H1 (cell line): ENCODE measurements at regions not wholly inside any gene's neighbourhood (a gene's known extent, or its start where the extent isn't known, plus 50 kb on each side); places are given as distances from the start of the nearest gene placed in this dataset.

Experiments used
- CTCF ChIA-PET: fragments of 300-600 bp; sonication (Branson Sonifier 250); formaldehyde crosslinking; loops from one replicate; lab custom pipeline; 2021; ENCODE audit not compliant: partially characterized antibody; lab: Charles Lee
- POLR2A ChIA-PET: fragments of 300-600 bp; sonication (Branson Sonifier 250); formaldehyde crosslinking; loops from one replicate; lab custom pipeline; 2021; ENCODE audit warnings: inconsistent platforms; ENCODE audit not compliant: partially characterized antibody; lab: Charles Lee
- DNase-seq, 2 experiments: peaks; one replicate each; pipeline versions ENCODE4 v3.0.0 to v3.0.0-alpha.2; 2010 to 2022; ENCODE audit warnings: low spot score in 2 of 2, low read depth in 1 of 2, mixed read lengths in 1 of 2
- FAIRE-seq: peaks from 2 replicates; lab custom pipeline; 2011; peaks lifted over from hg19 to GRCh38; lab: Jason Lieb, UNC
- H2AFZ ChIP-seq: 2 replicates; pipeline ENCODE4 v1.8.1; 2012; ENCODE audit warnings: low read length, inconsistent platforms
- H2AK5ac ChIP-seq: 2 replicates; pipeline ENCODE4 v1.6.1; 2013; ENCODE audit warnings: low read depth, low read length
- H2BK120ac ChIP-seq: replicated peaks from 2 replicates; pipeline ENCODE3; 2013; ENCODE audit warnings: low read depth, low read length, inconsistent platforms
- H2BK12ac ChIP-seq: 2 replicates; pipeline ENCODE4 v1.6.1; 2013; ENCODE audit warnings: low read depth, low read length
- H2BK15ac ChIP-seq: 2 replicates; pipeline ENCODE4 v1.6.1; 2013; ENCODE audit warnings: low read length
- H2BK20ac ChIP-seq: 2 replicates; pipeline ENCODE4 v1.6.1; 2013; ENCODE audit warnings: low read length
- H2BK5ac ChIP-seq: 2 replicates; pipeline ENCODE4 v1.6.1; 2013; ENCODE audit warnings: low read depth, low read length
- H3K14ac ChIP-seq: 2 replicates; pipeline ENCODE4 v1.6.1; 2013; ENCODE audit warnings: inconsistent platforms; ENCODE audit not compliant: insufficient read length
- H3K18ac ChIP-seq: 2 replicates; pipeline ENCODE4 v1.6.1; 2013; ENCODE audit warnings: low read length; ENCODE audit errors: extremely low read depth
- H3K23ac ChIP-seq: 2 replicates; pipeline ENCODE4 v1.6.1; 2013; ENCODE audit warnings: inconsistent platforms; ENCODE audit not compliant: insufficient read length
- H3K23me2 ChIP-seq: 2 replicates; pipeline ENCODE4 v1.6.1; 2013; ENCODE audit warnings: low read depth, low read length
- H3K27ac ChIP-seq: 2 replicates; pipeline ENCODE4 v1.6.1; 2011; ENCODE audit warnings: low read depth, low read length, inconsistent platforms
- H3K27me3 ChIP-seq, 4 experiments: replicated peaks in 1 of 4; 1 replicate in 1 of 4; 2 replicates in 3 of 4; pipeline versions ENCODE4 v1.6.1 to v1.8.1; 2011 to 2013; ENCODE audit warnings: low read length in 3 of 4, mild to moderate bottlenecking in 3 of 4, inconsistent platforms in 2 of 4, mixed read lengths in 2 of 4, moderate library complexity in 1 of 4; ENCODE audit not compliant: control insufficient read depth in 3 of 4, insufficient read depth in 3 of 4; ENCODE audit errors: extremely low read depth in 1 of 4
- H3K36me3 ChIP-seq, 4 experiments: 2 replicates each; pipeline versions ENCODE4 v1.6.1 to v1.8.1; 2011 to 2013; ENCODE audit warnings: mild to moderate bottlenecking in 4 of 4, low read length in 3 of 4, moderate library complexity in 2 of 4, control low read depth in 1 of 4, inconsistent platforms in 1 of 4; ENCODE audit not compliant: insufficient read depth in 4 of 4, control insufficient read depth in 2 of 4
- H3K4ac ChIP-seq: replicated peaks from 2 replicates; pipeline ENCODE3; 2013; ENCODE audit warnings: low read length, low read depth, mixed read lengths, inconsistent platforms; ENCODE audit not compliant: insufficient read length
- H3K4me1 ChIP-seq, 4 experiments: replicated peaks in 1 of 4; 1 replicate in 1 of 4; 2 replicates in 3 of 4; pipeline versions ENCODE4 v1.6.1 to v1.8.1; 2011 to 2013; ENCODE audit warnings: low read length in 3 of 4, inconsistent platforms in 2 of 4, mixed read lengths in 1 of 4; ENCODE audit not compliant: insufficient read depth in 4 of 4, control insufficient read depth in 3 of 4
- H3K4me2 ChIP-seq, 2 experiments: 2 replicates each; pipeline versions ENCODE4 v1.6.1 to v1.8.1; 2011 to 2013; ENCODE audit warnings: low read depth in 2 of 2, low read length in 2 of 2, control low read depth in 1 of 2, inconsistent platforms in 1 of 2, mild to moderate bottlenecking in 1 of 2; ENCODE audit not compliant: insufficient read depth in 1 of 2
- H3K4me3 ChIP-seq, 4 experiments: fragments of 200-600, 300-600 bp in 1 of 4; sonication (generic), shearing (Covaris generic), sonication (Bioruptor Twin) in 1 of 4; 2 replicates each; pipeline versions ENCODE4 v1.5.1 to v1.8.1; 2011 to 2016; ENCODE audit warnings: low read length in 4 of 4, low read depth in 3 of 4, control low read depth in 2 of 4, inconsistent platforms in 2 of 4, mild to moderate bottlenecking in 2 of 4, mixed read lengths in 1 of 4, moderate library complexity in 1 of 4; ENCODE audit not compliant: insufficient read depth in 2 of 4; ENCODE audit errors: extremely low read depth in 1 of 4
- H3K56ac ChIP-seq: replicated peaks from 2 replicates; pipeline ENCODE3; 2013; ENCODE audit warnings: low read depth, mild to moderate bottlenecking, mixed read lengths, low read length, inconsistent platforms; ENCODE audit not compliant: insufficient read length
- H3K79me1 ChIP-seq: 2 replicates; pipeline ENCODE4 v1.6.1; 2013; ENCODE audit warnings: low read depth, low read length, control low read depth
- H3K79me2 ChIP-seq, 2 experiments: 2 replicates each; pipeline versions ENCODE4 v1.6.1 to v1.8.1; 2012 to 2013; ENCODE audit warnings: low read length in 2 of 2, mild to moderate bottlenecking in 2 of 2, inconsistent platforms in 1 of 2; ENCODE audit not compliant: insufficient read depth in 2 of 2, control insufficient read depth in 1 of 2
- H3K9ac ChIP-seq, 4 experiments: replicated peaks in 1 of 4; 1 replicate in 1 of 4; 2 replicates in 3 of 4; pipeline versions ENCODE4 v1.6.1 to v1.8.1; 2011 to 2013; ENCODE audit warnings: low read depth in 3 of 4, low read length in 3 of 4, control low read depth in 2 of 4, mild to moderate bottlenecking in 2 of 4, moderate library complexity in 2 of 4, inconsistent platforms in 1 of 4; ENCODE audit errors: extremely low read depth in 1 of 4
- H3K9me3 ChIP-seq, 2 experiments: 2 replicates each; pipeline versions ENCODE4 v1.6.1 to v1.8.1; 2012 to 2013; ENCODE audit warnings: mild to moderate bottlenecking in 2 of 2, moderate library complexity in 2 of 2, control low read depth in 1 of 2, inconsistent platforms in 1 of 2, low read depth in 1 of 2, low read length in 1 of 2, mixed read lengths in 1 of 2; ENCODE audit not compliant: insufficient read depth in 2 of 2
- H4K20me1 ChIP-seq, 2 experiments: replicated peaks in 1 of 2; 2 replicates each; pipeline versions ENCODE3 to v1.8.1; 2011 to 2013; ENCODE audit warnings: inconsistent platforms in 2 of 2, low read length in 2 of 2, mild to moderate bottlenecking in 1 of 2; ENCODE audit not compliant: insufficient read depth in 2 of 2, control insufficient read depth in 1 of 2
- H4K5ac ChIP-seq: 2 replicates; pipeline ENCODE4 v1.6.1; 2013; ENCODE audit warnings: low read length, low read depth, mixed read lengths, inconsistent platforms; ENCODE audit not compliant: insufficient read length
- H4K8ac ChIP-seq: 2 replicates; pipeline ENCODE4 v1.8.0; 2013; ENCODE audit warnings: mild to moderate bottlenecking, moderate library complexity, low read length, inconsistent platforms; ENCODE audit not compliant: insufficient read depth; ENCODE audit errors: extremely low read depth
- H4K91ac ChIP-seq: replicated peaks from 2 replicates; pipeline ENCODE3; 2013; ENCODE audit warnings: low read length, mixed read lengths, inconsistent platforms; ENCODE audit not compliant: insufficient read length
- CHD2 ChIP-seq: IDR thresholded peaks from 2 replicates; pipeline ENCODE4 v1.6.1; 2012; ENCODE audit warnings: low read length, improper control_type of control experiment
- CTCF ChIP-seq, 3 experiments: IDR thresholded peaks; 1 replicate in 2 of 3; 2 replicates in 1 of 3; pipeline versions ENCODE4 v1.5.1 to v1.6.1; 2011; ENCODE audit warnings: low read length in 3 of 3, mild to moderate bottlenecking in 3 of 3, inconsistent platforms in 2 of 3, low read depth in 1 of 3, moderate library complexity in 1 of 3; ENCODE audit not compliant: insufficient read depth in 1 of 3; ENCODE audit errors: control extremely low read depth in 1 of 3
- HDAC6 ChIP-seq: IDR thresholded peaks from one replicate; pipeline ENCODE4 v1.7.1; 2012; ENCODE audit warnings: low read depth, mild to moderate bottlenecking, inconsistent platforms, low read length, moderate library complexity
- POLR2A ChIP-seq, 2 experiments: IDR thresholded peaks; 1 replicate in 1 of 2; 2 replicates in 1 of 2; pipeline ENCODE4 v1.6.1; 2011; ENCODE audit warnings: low read depth in 2 of 2, low read length in 2 of 2, mild to moderate bottlenecking in 2 of 2; ENCODE audit errors: control extremely low read depth in 1 of 2
- RBBP5 ChIP-seq: IDR thresholded peaks from 2 replicates; pipeline ENCODE4 v1.7.1; 2012; ENCODE audit warnings: low read depth, mild to moderate bottlenecking, inconsistent platforms, low read length, moderate library complexity, borderline replicate concordance
- RNF2 ChIP-seq: fragments of 200-900, 300-1000 bp; sonication (generic); IDR thresholded peaks from 2 replicates; pipeline ENCODE4 v1.7.1; 2016; ENCODE audit warnings: borderline replicate concordance, low read depth, mild to moderate bottlenecking, antibody characterized with exemption, low read length; ENCODE audit not compliant: poor library complexity, severe bottlenecking; ENCODE audit errors: missing control alignments
- SIRT6 ChIP-seq: IDR thresholded peaks from one replicate; pipeline ENCODE4 v1.7.1; 2012; ENCODE audit warnings: low read length, inconsistent platforms
- SP1 ChIP-seq: IDR thresholded peaks from 2 replicates; pipeline ENCODE4 v1.6.1; 2011; ENCODE audit warnings: low read depth, low read length
- TAF7 ChIP-seq: optimal IDR thresholded peaks from 2 replicates; pipeline ENCODE3; 2011; ENCODE audit warnings: low read depth, mild to moderate bottlenecking, inconsistent platforms, low read length, moderate library complexity, borderline replicate concordance
- TCF12 ChIP-seq: IDR thresholded peaks from 2 replicates; pipeline ENCODE4 v1.6.1; 2011; ENCODE audit warnings: low read depth, mild to moderate bottlenecking, low read length
- WGBS, 2 experiments: shearing (Covaris generic) in 1 of 2; methylation state at CpG; one replicate each; pipeline versions ENCODE4 v1.1.6 to v1.1.7; 2013 to 2015; ENCODE audit warnings: low lambda C conversion rate in 2 of 2, mixed read lengths in 2 of 2, inconsistent platforms in 1 of 2, low coverage in 1 of 2, missing lambda C conversion rate in 1 of 2; ENCODE audit not compliant: insufficient replicate concordance in 2 of 2, insufficient coverage in 1 of 2, insufficient read length in 1 of 2; ENCODE audit errors: extremely low coverage in 1 of 2, missing lambda C conversion rate in 1 of 2; 5-methylcytosine and 5-hydroxymethylcytosine counted together

GRCh38 chr4:23083391-23083790 is 390.7 kb downstream of the GBA3 start:
- Histone ChIP-seq H3K27ac (no peak overlapping the region), H3K4me1 (no peaks in the 10 kb centered on the region; a peak in 1 of 7 replicates), H2BK20ac (no peak overlapping the region), H3K79me1 (no peaks in the 10 kb centered on the region), H3K36me3 (no peaks in the 10 kb centered on the region; a peak in 1 of 8 replicates), H4K8ac (no peak overlapping the region), H2BK12ac (no peak overlapping the region), H3K9ac (no peak overlapping the region), H2AFZ (no peak overlapping the region), H3K56ac (no peak overlapping the region), H3K23me2 (no peaks in the 10 kb centered on the region), H4K5ac (no peak overlapping the region), H3K14ac (no peak overlapping the region), H4K91ac (no peak overlapping the region), H2AK5ac (no peak overlapping the region), H3K4me2 (no peak overlapping the region), H3K79me2 (no peaks in the 10 kb centered on the region), H3K18ac (no peak overlapping the region), H3K4me3 (no peak overlapping the region), H3K27me3 (peaks cover 0 to 1% (median 0%) of the 10 kb centered on the region in 4 experiments; a peak in 1 of 7 replicates), H3K4ac (no peak overlapping the region), H3K23ac (no peak overlapping the region), H2BK120ac (no peak overlapping the region), H4K20me1 (no peaks in the 10 kb centered on the region), H2BK15ac (no peak overlapping the region), H3K9me3 (peaks cover 31 to 38% of the 10 kb centered on the region in 2 experiments), H2BK5ac (no peak overlapping the region)
- ChIA-PET POLR2A (no interaction called here), CTCF (interaction anchor here (0.9 kb wide), 1 partner anchor 54 kb away, joined by 3 read pairs; no protein-coding TSS in a partner anchor)
- TF ChIP-seq CHD2 (no peak), TCF12 (no peak), RBBP5 (no peak), RNF2 (no peak), TAF7 (no peak), POLR2A (IDR thresholded peaks at IDR 0.05; ENCODE audit: control extremely low read depth in 1 of 2, low read depth in 2 of 2, low read length in 2 of 2) (no peak), SP1 (no peak), HDAC6 (no peak), SIRT6 (no peak), CTCF (IDR thresholded peaks at IDR 0.05; ENCODE audit: control extremely low read depth in 1 of 3, insufficient read depth in 1 of 3, low read depth in 1 of 3, low read length in 3 of 3) (no peak)
- no peak for FAIRE-seq
- WGBS, 2 experiments = 70% methylated on average over 2 of the region's 2 CpGs; no CpG with 5 or more reads in 1 of the 2 experiments
- DNase-seq = no peak
